Liver (tissue), 8 donors: ENCODE measurements at regions not wholly inside any gene's neighbourhood (a gene's known extent, or its start where the extent isn't known, plus 50 kb on each side); places are given as distances from the start of the nearest gene placed in this dataset.

ENCODE experiments used
- DNase-seq: peaks from one replicate; pipeline ENCODE4 v3.0.0-alpha.2; 2017; ENCODE audit warnings: low spot score
- H3K27ac ChIP-seq, 2 donors: one replicate each; pipeline ENCODE4 v1.7.0; 2013; ENCODE audit warnings: inconsistent platforms in 2 of 2, low read length in 2 of 2, control low read depth in 1 of 2, low read depth in 1 of 2, mild to moderate bottlenecking in 1 of 2
- H3K27me3 ChIP-seq, 4 donors: one replicate each; pipeline versions ENCODE4 v1.6.1 to v1.7.0; 2013; ENCODE audit warnings: low read length in 3 of 4, inconsistent platforms in 1 of 4, mild to moderate bottlenecking in 1 of 4, moderate library complexity in 1 of 4; ENCODE audit not compliant: control insufficient read depth in 4 of 4, insufficient read depth in 4 of 4
- H3K36me3 ChIP-seq, 4 donors: one replicate each; pipeline versions ENCODE4 v1.6.1 to v1.7.0; 2013; ENCODE audit warnings: low read length in 3 of 4, mild to moderate bottlenecking in 3 of 4, low read depth in 1 of 4, moderate library complexity in 1 of 4; ENCODE audit not compliant: control insufficient read depth in 4 of 4, insufficient read depth in 3 of 4
- H3K4me1 ChIP-seq, 4 donors: one replicate each; pipeline versions ENCODE4 v1.6.1 to v1.7.0; 2013; ENCODE audit warnings: low read length in 3 of 4, mild to moderate bottlenecking in 3 of 4, moderate library complexity in 1 of 4; ENCODE audit not compliant: control insufficient read depth in 4 of 4, insufficient read depth in 4 of 4
- H3K4me3 ChIP-seq, 3 donors: one replicate each; pipeline versions ENCODE4 v1.6.1 to v1.7.0; 2013; ENCODE audit warnings: low read length in 3 of 3, control low read depth in 1 of 3, low read depth in 1 of 3, mild to moderate bottlenecking in 1 of 3
- H3K9ac ChIP-seq, 2 donors: one replicate each; pipeline ENCODE4 v1.7.0; 2013; ENCODE audit warnings: low read length in 2 of 2, mild to moderate bottlenecking in 2 of 2, moderate library complexity in 2 of 2, control low read depth in 1 of 2, low read depth in 1 of 2
- H3K9me3 ChIP-seq, 4 donors: one replicate each; pipeline versions ENCODE4 v1.6.1 to v1.7.0; 2013; ENCODE audit warnings: low read length in 3 of 4; ENCODE audit not compliant: control insufficient read depth in 4 of 4
- ATF3 ChIP-seq: IDR thresholded peaks from 2 replicates; pipeline ENCODE4 v1.6.1; 2016; ENCODE audit warnings: antibody characterized with exemption
- EGR1 ChIP-seq, 2 donors: IDR thresholded peaks; 2 replicates each; pipeline ENCODE4 v1.6.1; 2016 to 2018; ENCODE audit warnings: antibody characterized with exemption in 2 of 2, low read depth in 2 of 2
- FOXA1 ChIP-seq: IDR thresholded peaks from 2 replicates; pipeline ENCODE4 v1.6.1; 2016; ENCODE audit warnings: antibody characterized with exemption
- FOXA2 ChIP-seq: IDR thresholded peaks from 2 replicates; pipeline ENCODE4 v1.6.1; 2016; ENCODE audit warnings: antibody characterized with exemption
- GABPA ChIP-seq, 2 donors: IDR thresholded peaks in 1 of 2; conservative IDR thresholded peaks in 1 of 2; 2 replicates each; pipeline ENCODE4 v1.6.1; 2016; ENCODE audit warnings: antibody characterized with exemption in 2 of 2, mild to moderate bottlenecking in 1 of 2, moderate library complexity in 1 of 2
- HNF4A ChIP-seq, 2 donors: conservative IDR thresholded peaks; 2 replicates each; pipeline ENCODE4 v1.6.1; 2016; ENCODE audit warnings: antibody characterized with exemption in 2 of 2, mild to moderate bottlenecking in 2 of 2
- HNF4G ChIP-seq: IDR thresholded peaks from 2 replicates; pipeline ENCODE4 v1.6.1; 2016; ENCODE audit warnings: antibody characterized with exemption
- JUND ChIP-seq, 2 donors: IDR thresholded peaks; 2 replicates each; pipeline ENCODE4 v1.6.1; 2016; ENCODE audit warnings: antibody characterized with exemption in 2 of 2
- NR2F2 ChIP-seq: IDR thresholded peaks from 2 replicates; pipeline ENCODE4 v1.6.1; 2016; ENCODE audit warnings: antibody characterized with exemption
- RAD21 ChIP-seq, 2 donors: IDR thresholded peaks; 2 replicates each; pipeline ENCODE4 v1.6.1; 2016; ENCODE audit warnings: antibody characterized with exemption in 2 of 2, mild to moderate bottlenecking in 2 of 2
- RXRA ChIP-seq, 2 donors: IDR thresholded peaks; 2 replicates each; pipeline ENCODE4 v1.6.1; 2017 to 2018; ENCODE audit warnings: antibody characterized with exemption in 2 of 2, mild to moderate bottlenecking in 1 of 2
- SP1 ChIP-seq: IDR thresholded peaks from 2 replicates; pipeline ENCODE4 v1.6.1; 2018; ENCODE audit warnings: antibody characterized with exemption, mild to moderate bottlenecking
- TAF1 ChIP-seq: conservative IDR thresholded peaks from 2 replicates; pipeline ENCODE4 v1.6.1; 2016; ENCODE audit warnings: antibody characterized with exemption, mild to moderate bottlenecking
- YY1 ChIP-seq: IDR thresholded peaks from 2 replicates; pipeline ENCODE4 v1.6.1; 2016; ENCODE audit warnings: antibody characterized with exemption, mild to moderate bottlenecking
- ZBTB33 ChIP-seq: IDR thresholded peaks from 2 replicates; pipeline ENCODE4 v1.6.1; 2016; ENCODE audit warnings: antibody characterized with exemption
- WGBS: extraction: QIAGEN DNeasy Blood & Tissue Kit; methylation state at CpG from one replicate; pipeline ENCODE4 v1.1.7; 2013; 5-methylcytosine and 5-hydroxymethylcytosine counted together
- TF ChIP-seq, protein P1 (sequence below): IDR thresholded peaks from 2 replicates; pipeline ENCODE4 v1.6.1; 2016; ENCODE audit warnings: antibody characterized with exemption, mild to moderate bottlenecking
- TF ChIP-seq, protein P2 (sequence below): IDR thresholded peaks from 2 replicates; pipeline ENCODE4 v1.6.1; 2016; ENCODE audit warnings: antibody characterized with exemption
- TF ChIP-seq, protein P3 (sequence below): fragments of 150-350 bp; IDR thresholded peaks from 2 replicates; pipeline ENCODE4 v1.5.1; 2017; ENCODE audit warnings: improper control_type of control experiment, low read depth, low read length; ENCODE audit not compliant: missing input control
- donor health status: healthy.
- donor health status: healthy.
- donor health status: healthy.
- donor health status: healthy.
- donor health status: healthy.

GRCh38 chr2:71742953-71743601 lies 289.7 kb downstream of the DYSF start:
- H3K27me3 ChIP-seq = no peaks in the 10 kb centered on the region
- H3K9me3 ChIP-seq = peaks cover 0 to 3% (median 0%) of the 10 kb centered on the region in 4 donors
- no peak overlapping the region for H3K27ac ChIP-seq
- WGBS = 87% methylated on average over 16 of the region's 16 CpGs
- no peak for DNase-seq
- no peak overlapping the region for H3K4me3 ChIP-seq
- TF ChIP-seq FOXA1 (no peak), NR2F2 (no peak), HNF4G (no peak), JUND (IDR thresholded peaks at IDR 0.05) (peak; percentile 28 to 31), HNF4A (conservative IDR thresholded peaks at IDR 0.05) (no peak), GABPA (IDR thresholded peaks at IDR 0.05 in 1 of 2, conservative IDR thresholded peaks at IDR 0.05 in 1 of 2) (no peak)
- TF ChIP-seq, protein P1, sequence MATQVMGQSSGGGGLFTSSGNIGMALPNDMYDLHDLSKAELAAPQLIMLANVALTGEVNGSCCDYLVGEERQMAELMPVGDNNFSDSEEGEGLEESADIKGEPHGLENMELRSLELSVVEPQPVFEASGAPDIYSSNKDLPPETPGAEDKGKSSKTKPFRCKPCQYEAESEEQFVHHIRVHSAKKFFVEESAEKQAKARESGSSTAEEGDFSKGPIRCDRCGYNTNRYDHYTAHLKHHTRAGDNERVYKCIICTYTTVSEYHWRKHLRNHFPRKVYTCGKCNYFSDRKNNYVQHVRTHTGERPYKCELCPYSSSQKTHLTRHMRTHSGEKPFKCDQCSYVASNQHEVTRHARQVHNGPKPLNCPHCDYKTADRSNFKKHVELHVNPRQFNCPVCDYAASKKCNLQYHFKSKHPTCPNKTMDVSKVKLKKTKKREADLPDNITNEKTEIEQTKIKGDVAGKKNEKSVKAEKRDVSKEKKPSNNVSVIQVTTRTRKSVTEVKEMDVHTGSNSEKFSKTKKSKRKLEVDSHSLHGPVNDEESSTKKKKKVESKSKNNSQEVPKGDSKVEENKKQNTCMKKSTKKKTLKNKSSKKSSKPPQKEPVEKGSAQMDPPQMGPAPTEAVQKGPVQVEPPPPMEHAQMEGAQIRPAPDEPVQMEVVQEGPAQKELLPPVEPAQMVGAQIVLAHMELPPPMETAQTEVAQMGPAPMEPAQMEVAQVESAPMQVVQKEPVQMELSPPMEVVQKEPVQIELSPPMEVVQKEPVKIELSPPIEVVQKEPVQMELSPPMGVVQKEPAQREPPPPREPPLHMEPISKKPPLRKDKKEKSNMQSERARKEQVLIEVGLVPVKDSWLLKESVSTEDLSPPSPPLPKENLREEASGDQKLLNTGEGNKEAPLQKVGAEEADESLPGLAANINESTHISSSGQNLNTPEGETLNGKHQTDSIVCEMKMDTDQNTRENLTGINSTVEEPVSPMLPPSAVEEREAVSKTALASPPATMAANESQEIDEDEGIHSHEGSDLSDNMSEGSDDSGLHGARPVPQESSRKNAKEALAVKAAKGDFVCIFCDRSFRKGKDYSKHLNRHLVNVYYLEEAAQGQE = no peak
- H3K36me3 ChIP-seq = no peaks in the 10 kb centered on the region
- no peaks in the 10 kb centered on the region for H3K4me1 ChIP-seq
- H3K9ac ChIP-seq = no peak overlapping the region

DNA sequence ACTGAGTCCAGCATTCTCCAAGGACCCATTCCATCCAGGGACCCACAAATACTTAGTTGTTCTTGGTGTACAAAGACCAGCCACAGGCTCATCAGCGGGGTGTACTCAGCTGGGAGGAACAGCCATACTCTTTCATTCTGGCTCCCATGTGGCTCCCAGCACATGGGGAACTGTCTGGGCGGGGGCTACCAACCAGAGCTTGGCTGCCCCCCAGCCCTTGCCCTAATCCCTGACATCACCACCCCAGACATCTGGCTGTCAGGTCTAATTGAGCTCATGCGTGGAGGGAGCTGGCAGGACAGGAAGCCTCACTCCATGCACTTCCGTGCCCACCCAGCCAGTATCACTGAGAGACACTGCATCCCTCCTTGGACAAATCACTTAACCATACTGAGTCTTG lies 283.6 kb downstream of the DYSF start:
- Histone ChIP-seq H3K4me1 (no peaks in the 10 kb centered on the region), H3K9me3 (no peaks in the 10 kb centered on the region), H3K27me3 (no peaks in the 10 kb centered on the region), H3K36me3 (no peaks in the 10 kb centered on the region), H3K27ac (no peak overlapping the region), H3K9ac (no peak overlapping the region), H3K4me3 (no peak overlapping the region)
- DNase-seq = no peak
- TF ChIP-seq, protein P1 = no peak
- no peak for TF ChIP-seq FOXA1
- TF ChIP-seq JUND (IDR thresholded peaks at IDR 0.05) = no peak
- TF ChIP-seq GABPA (IDR thresholded peaks at IDR 0.05 in 1 of 2, conservative IDR thresholded peaks at IDR 0.05 in 1 of 2) = no peak
- no peak for TF ChIP-seq ZBTB33
- TF ChIP-seq, protein P2, sequence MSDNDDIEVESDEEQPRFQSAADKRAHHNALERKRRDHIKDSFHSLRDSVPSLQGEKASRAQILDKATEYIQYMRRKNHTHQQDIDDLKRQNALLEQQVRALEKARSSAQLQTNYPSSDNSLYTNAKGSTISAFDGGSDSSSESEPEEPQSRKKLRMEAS = no peak
- no peak for TF ChIP-seq TAF1
- TF ChIP-seq NR2F2 = no peak
- no peak for TF ChIP-seq HNF4A (conservative IDR thresholded peaks at IDR 0.05)
- TF ChIP-seq RAD21 (IDR thresholded peaks at IDR 0.05) = no peak
- no peak for TF ChIP-seq HNF4G
- TF ChIP-seq ATF3 = no peak
- no peak for TF ChIP-seq FOXA2
- TF ChIP-seq YY1 = no peak
- no peak for TF ChIP-seq EGR1 (IDR thresholded peaks at IDR 0.05; ENCODE audit: low read depth in 2 of 2)
- no peak for TF ChIP-seq RXRA (IDR thresholded peaks at IDR 0.05)
- TF ChIP-seq SP1 = no peak
- TF ChIP-seq, protein P3, sequence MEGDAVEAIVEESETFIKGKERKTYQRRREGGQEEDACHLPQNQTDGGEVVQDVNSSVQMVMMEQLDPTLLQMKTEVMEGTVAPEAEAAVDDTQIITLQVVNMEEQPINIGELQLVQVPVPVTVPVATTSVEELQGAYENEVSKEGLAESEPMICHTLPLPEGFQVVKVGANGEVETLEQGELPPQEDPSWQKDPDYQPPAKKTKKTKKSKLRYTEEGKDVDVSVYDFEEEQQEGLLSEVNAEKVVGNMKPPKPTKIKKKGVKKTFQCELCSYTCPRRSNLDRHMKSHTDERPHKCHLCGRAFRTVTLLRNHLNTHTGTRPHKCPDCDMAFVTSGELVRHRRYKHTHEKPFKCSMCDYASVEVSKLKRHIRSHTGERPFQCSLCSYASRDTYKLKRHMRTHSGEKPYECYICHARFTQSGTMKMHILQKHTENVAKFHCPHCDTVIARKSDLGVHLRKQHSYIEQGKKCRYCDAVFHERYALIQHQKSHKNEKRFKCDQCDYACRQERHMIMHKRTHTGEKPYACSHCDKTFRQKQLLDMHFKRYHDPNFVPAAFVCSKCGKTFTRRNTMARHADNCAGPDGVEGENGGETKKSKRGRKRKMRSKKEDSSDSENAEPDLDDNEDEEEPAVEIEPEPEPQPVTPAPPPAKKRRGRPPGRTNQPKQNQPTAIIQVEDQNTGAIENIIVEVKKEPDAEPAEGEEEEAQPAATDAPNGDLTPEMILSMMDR = no peak
- WGBS = 91% methylated on average over 4 of the region's 4 CpGs
